ENCODE measurements at regions not wholly inside any gene's neighbourhood (a gene's known extent, or its start where the extent isn't known, plus 50 kb on each side); places are given as distances from the start of the nearest gene placed in this dataset.
"Not testable (repeated sequence)": the region's sequence is repeated elsewhere in the genome, so short reads cannot be mapped to it uniquely, and the experiment has no call there.

DNA sequence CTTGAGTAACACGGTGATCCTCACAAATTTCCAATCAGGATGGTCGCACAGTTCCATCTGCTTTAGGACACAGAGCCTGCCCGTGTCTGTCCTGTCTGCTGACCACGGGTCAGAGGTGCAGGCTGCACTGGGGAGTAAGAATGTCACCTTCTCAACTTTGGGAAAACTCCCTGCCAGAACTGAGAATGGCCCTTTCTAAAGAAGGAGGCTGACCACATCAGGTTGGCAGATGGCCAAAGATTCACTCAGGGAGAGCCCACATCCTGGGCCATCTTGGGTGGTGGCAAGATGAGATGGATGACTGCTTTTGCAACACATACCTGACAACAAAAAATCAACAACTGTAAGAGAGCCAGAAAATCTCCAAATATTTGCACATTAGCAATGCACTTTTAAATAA is 101.9 kb downstream of the IGLL1 start (continued):
- TF ChIP-seq, protein P1, sequence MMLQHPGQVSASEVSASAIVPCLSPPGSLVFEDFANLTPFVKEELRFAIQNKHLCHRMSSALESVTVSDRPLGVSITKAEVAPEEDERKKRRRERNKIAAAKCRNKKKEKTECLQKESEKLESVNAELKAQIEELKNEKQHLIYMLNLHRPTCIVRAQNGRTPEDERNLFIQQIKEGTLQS (IDR thresholded peaks at IDR 0.05; ENCODE audit: insufficient read depth, low read depth, low read length) = no peak
- TF ChIP-seq CBX8 (IDR thresholded peaks at IDR 0.05; ENCODE audit: borderline replicate concordance, low read depth, low read length) (no peak), CHD1 (IDR thresholded peaks at IDR 0.05; ENCODE audit: low read depth, low read length) (no peak), FOSL1 (IDR thresholded peaks at IDR 0.05; ENCODE audit: insufficient read depth, low read depth, low read length) (no peak)
- TF ChIP-seq, protein P2, sequence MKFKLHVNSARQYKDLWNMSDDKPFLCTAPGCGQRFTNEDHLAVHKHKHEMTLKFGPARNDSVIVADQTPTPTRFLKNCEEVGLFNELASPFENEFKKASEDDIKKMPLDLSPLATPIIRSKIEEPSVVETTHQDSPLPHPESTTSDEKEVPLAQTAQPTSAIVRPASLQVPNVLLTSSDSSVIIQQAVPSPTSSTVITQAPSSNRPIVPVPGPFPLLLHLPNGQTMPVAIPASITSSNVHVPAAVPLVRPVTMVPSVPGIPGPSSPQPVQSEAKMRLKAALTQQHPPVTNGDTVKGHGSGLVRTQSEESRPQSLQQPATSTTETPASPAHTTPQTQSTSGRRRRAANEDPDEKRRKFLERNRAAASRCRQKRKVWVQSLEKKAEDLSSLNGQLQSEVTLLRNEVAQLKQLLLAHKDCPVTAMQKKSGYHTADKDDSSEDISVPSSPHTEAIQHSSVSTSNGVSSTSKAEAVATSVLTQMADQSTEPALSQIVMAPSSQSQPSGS (IDR thresholded peaks at IDR 0.05; ENCODE audit: low read length) = no peak

DNA sequence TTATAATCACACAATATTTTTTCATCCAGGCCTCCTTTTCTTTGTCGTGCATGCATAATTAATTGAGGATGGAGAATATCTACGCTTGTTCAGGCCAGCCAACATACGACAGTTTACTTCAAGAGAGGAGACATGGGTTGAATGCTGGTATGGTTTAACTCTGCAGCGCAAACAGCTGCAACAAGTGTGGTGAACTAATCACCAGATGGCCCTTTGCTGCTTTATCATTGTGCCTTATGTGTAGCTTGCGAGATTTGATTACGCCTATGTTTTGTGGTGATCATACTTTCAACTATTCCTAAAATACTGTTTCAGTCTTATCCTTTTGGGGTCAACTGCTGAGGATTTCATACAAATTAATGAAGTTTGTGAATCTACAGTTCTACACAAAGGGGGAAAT is 105.6 kb downstream of the IGLL1 start:
- WGBS, 2 experiments (ENCODE audit: extremely low coverage in 1 of 2, insufficient coverage in 1 of 2, insufficient read length in 1 of 2, insufficient replicate concordance in 2 of 2, low coverage in 1 of 2, low lambda C conversion rate in 2 of 2, missing lambda C conversion rate in 1 of 2) = 86% methylated on average over 6 of the region's 6 CpGs; no CpG with 5 or more reads in 1 of the 2 experiments
- FAIRE-seq; CTCF ChIA-PET (ENCODE audit: partially characterized antibody): not testable (repeated sequence)

More for the DNA sequence above, 105.6 kb downstream of the IGLL1 start:
- H3K36me3 ChIP-seq (ENCODE audit: control insufficient read depth in 2 of 4, insufficient read depth in 4 of 4, low read length in 3 of 4); H3K27ac ChIP-seq (ENCODE audit: low read depth, low read length); H3K79me2 ChIP-seq (ENCODE audit: control insufficient read depth in 1 of 2, insufficient read depth in 2 of 2, low read length in 2 of 2); DNase-seq (ENCODE audit: low read depth in 1 of 2, low spot score in 2 of 2); H3K4me2 ChIP-seq (ENCODE audit: insufficient read depth in 1 of 2, low read depth in 2 of 2, low read length in 2 of 2); H2AFZ ChIP-seq (ENCODE audit: low read length); H3K4me1 ChIP-seq (replicated peaks in 1 of 4; ENCODE audit: control insufficient read depth in 3 of 4, insufficient read depth in 4 of 4, low read length in 3 of 4); H3K4me3 ChIP-seq (ENCODE audit: extremely low read depth in 1 of 4, insufficient read depth in 2 of 4, low read depth in 3 of 4, low read length in 4 of 4); H3K23me2 ChIP-seq (ENCODE audit: low read depth, low read length); H4K5ac ChIP-seq (ENCODE audit: insufficient read length, low read depth, low read length); H3K56ac ChIP-seq (replicated peaks; ENCODE audit: insufficient read length, low read depth, low read length); H3K14ac ChIP-seq (ENCODE audit: insufficient read length); H2BK120ac ChIP-seq (replicated peaks; ENCODE audit: low read depth, low read length); H3K9me3 ChIP-seq (ENCODE audit: insufficient read depth in 2 of 2, low read depth in 1 of 2, low read length in 1 of 2); H3K9ac ChIP-seq (replicated peaks in 1 of 4; ENCODE audit: extremely low read depth in 1 of 4, low read depth in 3 of 4, low read length in 3 of 4); H3K4ac ChIP-seq (replicated peaks; ENCODE audit: insufficient read length, low read depth, low read length); POLR2A ChIA-PET (ENCODE audit: partially characterized antibody); H4K20me1 ChIP-seq (replicated peaks in 1 of 2; ENCODE audit: control insufficient read depth in 1 of 2, insufficient read depth in 2 of 2, low read length in 2 of 2); H4K91ac ChIP-seq (replicated peaks; ENCODE audit: insufficient read length, low read length); H2BK15ac ChIP-seq (ENCODE audit: low read length); H4K8ac ChIP-seq (ENCODE audit: extremely low read depth, insufficient read depth, low read length); H2BK20ac ChIP-seq (ENCODE audit: low read length); H3K27me3 ChIP-seq (replicated peaks in 1 of 4; ENCODE audit: control insufficient read depth in 3 of 4, extremely low read depth in 1 of 4, insufficient read depth in 3 of 4, low read length in 3 of 4); H3K79me1 ChIP-seq (ENCODE audit: low read depth, low read length); H2BK5ac ChIP-seq (ENCODE audit: low read depth, low read length); H2BK12ac ChIP-seq (ENCODE audit: low read depth, low read length); H3K18ac ChIP-seq (ENCODE audit: extremely low read depth, low read length); H3K23ac ChIP-seq (ENCODE audit: insufficient read length); H2AK5ac ChIP-seq (ENCODE audit: low read depth, low read length): not testable (repeated sequence)

Data from H1 (cell line).